ENCODE measurements at regions not wholly inside any gene's neighbourhood (a gene's known extent, or its start where the extent isn't known, plus 50 kb on each side); places are given as distances from the start of the nearest gene placed in this dataset.

DNA sequence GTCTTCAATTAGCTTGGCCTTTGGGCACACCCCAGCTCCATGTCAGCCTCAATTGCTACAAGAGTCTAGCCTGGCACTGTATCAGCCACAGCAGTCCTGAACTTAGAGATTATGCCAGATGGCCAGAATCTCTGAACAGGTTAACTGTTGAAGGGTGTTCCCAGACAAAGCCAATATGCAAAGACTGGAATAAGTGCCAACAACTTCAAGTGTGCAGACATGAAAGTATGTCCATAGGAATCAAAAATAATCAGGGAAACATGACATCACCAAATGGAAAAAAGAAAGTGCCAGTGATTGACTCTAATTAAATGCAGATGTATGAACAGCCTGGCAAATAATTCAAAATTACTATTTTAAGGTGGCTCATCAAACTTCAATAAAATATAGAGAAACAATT, 98.5 kb upstream of the DOCK10 start:
- Histone ChIP-seq H2BK15ac (ENCODE audit: low read depth, low read length) (no peak overlapping the region), H2BK20ac (ENCODE audit: low read depth, low read length, poor library complexity, severe bottlenecking) (no peak overlapping the region), H2BK5ac (ENCODE audit: insufficient read length, low read length) (no peak overlapping the region), H3K79me2 (ENCODE audit: insufficient read depth, low read length) (no peaks in the 10 kb centered on the region), H3K9ac (ENCODE audit: extremely low read depth, insufficient read length, low read length) (no peak overlapping the region), H4K91ac (ENCODE audit: insufficient read length, low read depth, low read length) (no peak overlapping the region), H2AFZ (ENCODE audit: low read length) (no peak overlapping the region), H3K56ac (ENCODE audit: insufficient read length, low read depth, low read length) (no peak overlapping the region), H3K4me1 (ENCODE audit: insufficient read depth, low read length) (no peaks in the 10 kb centered on the region), H3K23me2 (ENCODE audit: insufficient read length, low read depth, low read length, poor library complexity, severe bottlenecking) (no peaks in the 10 kb centered on the region), H4K20me1 (ENCODE audit: control insufficient read depth, insufficient read depth, insufficient read length) (no peaks in the 10 kb centered on the region), H3K27ac (ENCODE audit: insufficient read length, low read depth, low read length) (no peak overlapping the region), H3K23ac (ENCODE audit: insufficient read length, low read depth, low read length) (no peak overlapping the region), H3K79me1 (ENCODE audit: insufficient read depth, low read depth, low read length, poor library complexity, severe bottlenecking) (no peaks in the 10 kb centered on the region), H2BK12ac (ENCODE audit: insufficient read length, low read depth, low read length) (no peak overlapping the region), H4K5ac (ENCODE audit: insufficient read length, low read depth, low read length) (no peak overlapping the region), H3K4ac (ENCODE audit: low read depth, low read length) (no peak overlapping the region), H3K14ac (ENCODE audit: insufficient read depth, low read length) (no peak overlapping the region), H3K27me3 (ENCODE audit: insufficient read depth, low read length) (no peaks in the 10 kb centered on the region), H3K18ac (ENCODE audit: insufficient read length, low read depth, low read length) (peak overlapping the region; percentile 38), H4K8ac (replicated peaks; ENCODE audit: insufficient read length, low read depth, low read length) (no peak overlapping the region), H3K9me3 (ENCODE audit: control insufficient read depth, low read depth, low read length) (no peaks in the 10 kb centered on the region), H3T11ph (ENCODE audit: low read length) (no peak overlapping the region), H2BK120ac (ENCODE audit: low read depth, low read length, poor library complexity, severe bottlenecking) (no peak overlapping the region), H2AK5ac (ENCODE audit: insufficient read length, low read length) (no peak overlapping the region), H3K4me2 (ENCODE audit: insufficient read depth, insufficient read length, low read length) (no peak overlapping the region)
- DNase-seq: no peak
- H3K4me3 Mint-ChIP-seq: no peak overlapping the region
- H3K27me3 Mint-ChIP-seq (ENCODE audit: low read depth): no peaks in the 10 kb centered on the region
- no peaks in the 10 kb centered on the region for H3K9me3 Mint-ChIP-seq
- TF ChIP-seq, protein P1, sequence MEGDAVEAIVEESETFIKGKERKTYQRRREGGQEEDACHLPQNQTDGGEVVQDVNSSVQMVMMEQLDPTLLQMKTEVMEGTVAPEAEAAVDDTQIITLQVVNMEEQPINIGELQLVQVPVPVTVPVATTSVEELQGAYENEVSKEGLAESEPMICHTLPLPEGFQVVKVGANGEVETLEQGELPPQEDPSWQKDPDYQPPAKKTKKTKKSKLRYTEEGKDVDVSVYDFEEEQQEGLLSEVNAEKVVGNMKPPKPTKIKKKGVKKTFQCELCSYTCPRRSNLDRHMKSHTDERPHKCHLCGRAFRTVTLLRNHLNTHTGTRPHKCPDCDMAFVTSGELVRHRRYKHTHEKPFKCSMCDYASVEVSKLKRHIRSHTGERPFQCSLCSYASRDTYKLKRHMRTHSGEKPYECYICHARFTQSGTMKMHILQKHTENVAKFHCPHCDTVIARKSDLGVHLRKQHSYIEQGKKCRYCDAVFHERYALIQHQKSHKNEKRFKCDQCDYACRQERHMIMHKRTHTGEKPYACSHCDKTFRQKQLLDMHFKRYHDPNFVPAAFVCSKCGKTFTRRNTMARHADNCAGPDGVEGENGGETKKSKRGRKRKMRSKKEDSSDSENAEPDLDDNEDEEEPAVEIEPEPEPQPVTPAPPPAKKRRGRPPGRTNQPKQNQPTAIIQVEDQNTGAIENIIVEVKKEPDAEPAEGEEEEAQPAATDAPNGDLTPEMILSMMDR (conservative IDR thresholded peaks at IDR 0.05): no peak
- H3K27ac Mint-ChIP-seq: no peak overlapping the region
- H3K4me1 Mint-ChIP-seq: no peaks in the 10 kb centered on the region
- H3K36me3 Mint-ChIP-seq (ENCODE audit: insufficient read depth in 1 of 3, low read depth in 3 of 3): no peaks in the 10 kb centered on the region
